HepG2 (cell line): ENCODE measurements at regions not wholly inside any gene's neighbourhood (a gene's known extent, or its start where the extent isn't known, plus 50 kb on each side); places are given as distances from the start of the nearest gene placed in this dataset.
"Not testable (repeated sequence)": the region's sequence is repeated elsewhere in the genome, so short reads cannot be mapped to it uniquely, and the experiment has no call there.

Source experiments
- ATAC-seq: fragments of 200-7000 bp; cut with Tn5 transposase; 3 replicates; pipeline ENCODE4 v1.9.1; 2020; ENCODE audit warnings: mild to moderate bottlenecking, moderate library complexity
- BruUV-seq: library from RNA; stranded (reverse); fragments of 400-500 nt; replicated peaks from 2 replicates; lab custom pipeline; 2021; lab: Mats Ljungman, UMichigan
- CTCF ChIA-PET: fragments of 300-600 bp; formaldehyde crosslinking; extraction: SDS; loops from one replicate; lab custom pipeline; 2021; ENCODE audit warnings: low total read pairs, inconsistent platforms, low intra/inter-chr PET ratio; lab: Yijun Ruan, JAX
- POLR2A ChIA-PET: fragments of 350-600 bp; sonication (Branson Sonifier 250); formaldehyde crosslinking; loops from one replicate; lab custom pipeline; 2020; ENCODE audit warnings: antibody characterized with exemption, inconsistent platforms; lab: Yijun Ruan, JAX
- DNase-seq: peaks from one replicate; pipeline ENCODE4 v3.0.0-alpha.2; 2015; ENCODE audit warnings: low spot score
- FAIRE-seq: peaks from 3 replicates; lab custom pipeline; 2011; peaks lifted over from hg19 to GRCh38; lab: Jason Lieb, UNC
- H2AFZ ChIP-seq: one replicate; pipeline ENCODE4 v1.6.1; 2011; ENCODE audit warnings: low read length, inconsistent platforms
- H3K27ac ChIP-seq: fragments of 300-600 bp; 3 replicates; pipeline ENCODE4 v1.8.0; 2011; ENCODE audit warnings: mixed run types, mild to moderate bottlenecking, mixed read lengths, low read length, inconsistent platforms; ENCODE audit not compliant: insufficient read depth; ENCODE audit errors: extremely low read length
- H3K27me3 ChIP-seq, 2 experiments: fragments of 200-600 bp in 1 of 2; 2 replicates in 1 of 2; 3 replicates in 1 of 2; pipeline versions ENCODE4 v1.6.0 to v1.8.0; 2011; ENCODE audit warnings: low read length in 2 of 2, mild to moderate bottlenecking in 2 of 2, moderate library complexity in 2 of 2, inconsistent platforms in 1 of 2; ENCODE audit not compliant: insufficient read depth in 2 of 2, control insufficient read depth in 1 of 2
- H3K36me3 ChIP-seq, 2 experiments: fragments of 200-600 bp in 1 of 2; replicated peaks in 1 of 2; 2 replicates in 1 of 2; 3 replicates in 1 of 2; pipeline versions ENCODE4 v1.5.1 to v1.8.0; 2011; ENCODE audit warnings: low read length in 2 of 2, inconsistent platforms in 1 of 2; ENCODE audit not compliant: insufficient read depth in 2 of 2, control insufficient read depth in 1 of 2
- H3K4me1 ChIP-seq: 2 replicates; pipeline ENCODE4 v1.5.1; 2012; ENCODE audit warnings: low read length, inconsistent platforms; ENCODE audit not compliant: insufficient read depth
- H3K4me2 ChIP-seq: 2 replicates; pipeline ENCODE4 v1.6.0; 2011; ENCODE audit warnings: low read depth, low read length, inconsistent platforms
- H3K4me3 ChIP-seq, 3 experiments: fragments of 200-600 bp in 1 of 3; sonication (generic), shearing (Covaris generic) in 1 of 3; replicated peaks in 1 of 3; 2 replicates each; pipeline ENCODE4 v1.5.1; 2011 to 2016; ENCODE audit warnings: low read length in 3 of 3, inconsistent platforms in 2 of 3, low read depth in 2 of 3, mild to moderate bottlenecking in 2 of 3, control low read depth in 1 of 3, mixed read lengths in 1 of 3; ENCODE audit not compliant: insufficient read depth in 1 of 3
- H3K79me2 ChIP-seq: one replicate; pipeline ENCODE4 v1.6.1; 2011; ENCODE audit warnings: low read length, inconsistent platforms; ENCODE audit not compliant: insufficient read depth
- H3K9ac ChIP-seq: 2 replicates; pipeline ENCODE4 v1.6.0; 2011; ENCODE audit warnings: mild to moderate bottlenecking, low read depth, low read length, inconsistent platforms; ENCODE audit not compliant: insufficient read depth
- H3K9me3 ChIP-seq: 2 replicates; pipeline ENCODE4 v1.5.1; 2012; ENCODE audit warnings: mild to moderate bottlenecking, low read length
- H4K20me1 ChIP-seq: 2 replicates; pipeline ENCODE4 v1.6.0; 2011; ENCODE audit warnings: inconsistent platforms, mild to moderate bottlenecking, low read length, moderate library complexity; ENCODE audit not compliant: insufficient read depth
- ATF7 ChIP-seq, 2 experiments: fragments of 450-650 bp in 1 of 2; sonication (generic) in 1 of 2; formaldehyde crosslinking in 1 of 2; IDR thresholded peaks; 2 replicates each; pipeline versions ENCODE4 v1.4.0 to v1.6.1; 2016 to 2020; ENCODE audit warnings: antibody characterized with exemption in 1 of 2, mild to moderate bottlenecking in 1 of 2, missing genetic modification reagents in 1 of 2
- CREB1 ChIP-seq, 2 experiments: fragments of 450-650 bp in 1 of 2; IDR thresholded peaks; 2 replicates each; pipeline ENCODE4 v1.6.1; 2016 to 2017; ENCODE audit warnings: control low read depth in 1 of 2, mild to moderate bottlenecking in 1 of 2, missing compliant biosample characterization in 1 of 2, missing genetic modification characterization in 1 of 2
- KLF12 ChIP-seq: sonication (generic); formaldehyde crosslinking; IDR thresholded peaks from 2 replicates; pipeline ENCODE4 v1.4.0; 2020; ENCODE audit warnings: missing genetic modification reagents, borderline replicate concordance
- RBM39 ChIP-seq: fragments of 200-400 bp; formaldehyde crosslinking; IDR thresholded peaks from one replicate; pipeline ENCODE4 v1.6.1; 2018; ENCODE audit warnings: antibody characterized with exemption, mild to moderate bottlenecking, low read depth, low read length; ENCODE audit not compliant: poor library complexity, severe bottlenecking
- TP53 ChIP-seq: sonication (generic); formaldehyde crosslinking; conservative IDR thresholded peaks from 2 replicates; pipeline ENCODE4 v1.4.0; 2020; ENCODE audit warnings: missing genetic modification reagents
- ZNF281 ChIP-seq: sonication (generic); formaldehyde crosslinking; IDR thresholded peaks from 2 replicates; pipeline ENCODE4 v1.4.0; 2020; ENCODE audit warnings: missing genetic modification reagents, borderline replicate concordance
- WGBS: methylation state at CpG from one replicate; pipeline ENCODE4 v1.1.6; 2017; ENCODE audit warnings: low lambda C conversion rate; 5-methylcytosine and 5-hydroxymethylcytosine counted together
- in situ Hi-C: cut with HindIII; loops from 2 replicates; pipeline ENCODE4 v1.10.0; 2017; ENCODE audit warnings: low pct_unique_long_range_greater_than_20kb; ENCODE audit not compliant: extremely low pct_ligation_motif_present
- intact Hi-C: fragments of 100-400 bp; cut with micrococcal nuclease; formaldehyde crosslinking; loops from one replicate; pipeline ENCODE4 v1.10.0; 2022; ENCODE audit not compliant: unreplicated experiment
- TF ChIP-seq, protein P1 (sequence below): IDR thresholded peaks from 2 replicates; pipeline ENCODE4 v1.6.1; 2012; ENCODE audit warnings: low read length, improper control_type of control experiment
- TF ChIP-seq, protein P2 (sequence below): sonication (generic); formaldehyde crosslinking; IDR thresholded peaks from 2 replicates; pipeline ENCODE4 v1.8.0; 2022; ENCODE audit warnings: mild to moderate bottlenecking, missing genetic modification reagents, borderline replicate concordance

DNA sequence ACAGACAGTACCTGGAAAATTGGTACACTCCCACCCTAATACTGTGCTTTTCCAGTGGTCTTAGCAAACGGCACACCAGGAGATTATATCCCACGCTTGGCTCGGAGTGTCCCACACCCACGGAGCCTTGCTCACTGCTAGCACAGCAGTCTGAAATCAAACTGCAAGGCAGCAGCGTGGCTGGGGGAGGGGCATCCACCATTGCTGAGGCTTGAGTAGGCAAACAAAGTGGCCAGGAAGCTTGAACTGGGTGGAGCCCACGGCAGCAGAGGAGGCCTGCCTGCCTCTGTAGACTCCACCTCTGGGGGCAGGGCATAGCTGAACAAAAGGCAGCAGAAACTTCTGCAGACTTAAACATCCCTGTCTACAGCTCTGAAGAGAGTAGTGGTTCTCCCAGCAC lies 56.1 kb upstream of the IZUMO1R start:
- peak; percentile 7 for DNase-seq
- H3K9me3 ChIP-seq, H3K4me1 ChIP-seq, H3K27me3 ChIP-seq, H3K36me3 ChIP-seq, H3K79me2 ChIP-seq, H3K4me3 ChIP-seq, H3K27ac ChIP-seq, intact Hi-C loops, CTCF ChIA-PET, in situ Hi-C loops, H4K20me1 ChIP-seq, H2AFZ ChIP-seq, ATAC-seq, H3K9ac ChIP-seq, POLR2A ChIA-PET, BruUV-seq, FAIRE-seq: not testable (repeated sequence)
- peak overlapping the region; percentile 55 for H3K4me2 ChIP-seq
- WGBS: 0% methylated on average over 2 of the region's 6 CpGs
- peak; percentile 74; the same call in 1 of the 2 replicates for TF ChIP-seq ZNF281 (CRISPR knock-in tag)

DNA sequence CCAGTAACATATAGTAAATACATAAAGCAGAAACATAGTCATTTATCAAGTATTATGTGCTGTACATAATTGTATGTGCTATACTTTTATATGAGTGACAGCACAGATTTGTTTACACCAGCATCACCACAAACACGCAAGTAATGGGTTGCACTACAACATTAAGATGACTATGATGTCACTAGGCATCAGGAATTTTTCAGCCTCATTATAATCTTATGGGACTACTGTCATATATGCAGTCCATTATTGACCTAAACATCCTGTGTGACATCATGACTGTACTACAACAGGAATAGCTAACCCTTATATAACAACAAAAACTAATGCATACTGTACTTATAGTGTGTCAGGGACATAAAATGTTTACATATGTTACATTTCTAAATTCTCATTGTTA lies 50.2 kb upstream of the IZUMO1R start:
- DNase-seq: no peak
- TF ChIP-seq ATF7 (IDR thresholded peaks at IDR 0.05) (no peak), ATF7 (CRISPR knock-in tag; IDR thresholded peaks at IDR 0.05) (no peak), TP53 (no peak), CREB1 (IDR thresholded peaks at IDR 0.05) (peak; percentile 54), CREB1 (CRISPR knock-in tag; IDR thresholded peaks at IDR 0.05) (no peak), RBM39 (no peak), KLF12 (CRISPR knock-in tag) (no peak)
- TF ChIP-seq, protein P1, sequence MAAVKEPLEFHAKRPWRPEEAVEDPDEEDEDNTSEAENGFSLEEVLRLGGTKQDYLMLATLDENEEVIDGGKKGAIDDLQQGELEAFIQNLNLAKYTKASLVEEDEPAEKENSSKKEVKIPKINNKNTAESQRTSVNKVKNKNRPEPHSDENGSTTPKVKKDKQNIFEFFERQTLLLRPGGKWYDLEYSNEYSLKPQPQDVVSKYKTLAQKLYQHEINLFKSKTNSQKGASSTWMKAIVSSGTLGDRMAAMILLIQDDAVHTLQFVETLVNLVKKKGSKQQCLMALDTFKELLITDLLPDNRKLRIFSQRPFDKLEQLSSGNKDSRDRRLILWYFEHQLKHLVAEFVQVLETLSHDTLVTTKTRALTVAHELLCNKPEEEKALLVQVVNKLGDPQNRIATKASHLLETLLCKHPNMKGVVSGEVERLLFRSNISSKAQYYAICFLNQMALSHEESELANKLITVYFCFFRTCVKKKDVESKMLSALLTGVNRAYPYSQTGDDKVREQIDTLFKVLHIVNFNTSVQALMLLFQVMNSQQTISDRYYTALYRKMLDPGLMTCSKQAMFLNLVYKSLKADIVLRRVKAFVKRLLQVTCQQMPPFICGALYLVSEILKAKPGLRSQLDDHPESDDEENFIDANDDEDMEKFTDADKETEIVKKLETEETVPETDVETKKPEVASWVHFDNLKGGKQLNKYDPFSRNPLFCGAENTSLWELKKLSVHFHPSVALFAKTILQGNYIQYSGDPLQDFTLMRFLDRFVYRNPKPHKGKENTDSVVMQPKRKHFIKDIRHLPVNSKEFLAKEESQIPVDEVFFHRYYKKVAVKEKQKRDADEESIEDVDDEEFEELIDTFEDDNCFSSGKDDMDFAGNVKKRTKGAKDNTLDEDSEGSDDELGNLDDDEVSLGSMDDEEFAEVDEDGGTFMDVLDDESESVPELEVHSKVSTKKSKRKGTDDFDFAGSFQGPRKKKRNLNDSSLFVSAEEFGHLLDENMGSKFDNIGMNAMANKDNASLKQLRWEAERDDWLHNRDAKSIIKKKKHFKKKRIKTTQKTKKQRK: no peak
- TF ChIP-seq, protein P2, sequence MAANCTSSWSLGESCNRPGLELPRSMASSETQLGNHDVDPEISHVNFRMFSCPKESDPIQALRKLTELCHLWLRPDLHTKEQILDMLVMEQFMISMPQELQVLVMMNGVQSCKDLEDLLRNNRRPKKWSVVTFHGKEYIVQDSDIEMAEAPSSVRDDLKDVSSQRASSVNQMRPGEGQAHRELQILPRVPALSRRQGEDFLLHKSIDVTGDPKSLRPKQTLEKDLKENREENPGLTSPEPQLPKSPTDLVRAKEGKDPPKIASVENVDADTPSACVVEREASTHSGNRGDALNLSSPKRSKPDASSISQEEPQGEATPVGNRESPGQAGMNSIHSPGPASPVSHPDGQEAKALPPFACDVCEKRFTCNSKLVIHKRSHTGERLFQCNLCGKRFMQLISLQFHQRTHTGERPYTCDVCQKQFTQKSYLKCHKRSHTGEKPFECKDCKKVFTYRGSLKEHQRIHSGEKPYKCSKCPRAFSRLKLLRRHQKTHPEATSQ (CRISPR knock-in tag): no peak

More for the DNA sequence above, 50.2 kb upstream of the IZUMO1R start:
- Histone ChIP-seq H3K79me2 (no peaks in the 10 kb centered on the region), H3K27me3 (no peaks in the 10 kb centered on the region), H3K9me3 (no peaks in the 10 kb centered on the region), H2AFZ (no peak overlapping the region), H3K36me3 (no peaks in the 10 kb centered on the region), H3K9ac (no peak overlapping the region), H3K4me2 (no peak overlapping the region), H4K20me1 (no peaks in the 10 kb centered on the region), H3K27ac (no peak overlapping the region), H3K4me1 (no peaks in the 10 kb centered on the region), H3K4me3 (no peak overlapping the region)
- intact Hi-C loops: no loop called here
- BruUV-seq: no TSS peak
- ATAC-seq (no peak), FAIRE-seq (no peak)
- WGBS: 55% methylated on average over 1 of the region's 1 CpG
- POLR2A ChIA-PET: no interaction called here
- in situ Hi-C loops: no loop called here
- CTCF ChIA-PET: no interaction called here
